ENCODE measurements at regions not wholly inside any gene's neighbourhood (a gene's known extent, or its start where the extent isn't known, plus 50 kb on each side); places are given as distances from the start of the nearest gene placed in this dataset.

DNA sequence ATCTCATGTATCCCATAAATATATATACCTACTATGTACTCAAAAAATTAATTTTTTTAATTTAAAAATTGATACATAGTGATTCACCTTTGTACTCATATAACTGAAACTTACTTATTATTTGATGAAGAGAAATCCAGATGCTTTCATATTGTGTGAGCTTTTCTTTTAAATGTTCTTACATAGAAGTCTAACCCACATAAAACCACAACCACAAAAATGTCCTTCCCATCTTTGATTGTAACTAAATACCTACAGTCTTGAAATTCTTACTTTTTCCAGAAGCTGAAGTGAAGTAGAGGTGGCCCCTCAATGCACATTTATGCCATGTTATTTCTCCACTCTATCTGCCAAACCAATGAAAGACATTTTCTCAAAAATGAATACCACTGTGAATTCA is 117.9 kb upstream of the COL5A2 start:
- H3K9me2 ChIP-seq (replicated peaks; ENCODE audit: control insufficient read depth, low read length) = no peaks in the 10 kb centered on the region
- no peaks in the 10 kb centered on the region for H4K20me1 ChIP-seq (ENCODE audit: control insufficient read depth, insufficient read depth, low read depth, low read length)
- no peak overlapping the region for H3K4me3 ChIP-seq (ENCODE audit: low read length)
- no peaks in the 10 kb centered on the region for H3K36me3 ChIP-seq (ENCODE audit: control insufficient read depth, low read length)
- H3K4me2 ChIP-seq (ENCODE audit: low read length) = no peak overlapping the region
- H3K79me2 ChIP-seq (ENCODE audit: control insufficient read depth, low read length) = no peaks in the 10 kb centered on the region
- H3K4me1 ChIP-seq (ENCODE audit: control insufficient read depth, low read length) = no peaks in the 10 kb centered on the region
- TF ChIP-seq EZH2phosphoT487 (IDR thresholded peaks at IDR 0.05; ENCODE audit: borderline replicate concordance, low read length) = no peak
- TF ChIP-seq, protein P1, sequence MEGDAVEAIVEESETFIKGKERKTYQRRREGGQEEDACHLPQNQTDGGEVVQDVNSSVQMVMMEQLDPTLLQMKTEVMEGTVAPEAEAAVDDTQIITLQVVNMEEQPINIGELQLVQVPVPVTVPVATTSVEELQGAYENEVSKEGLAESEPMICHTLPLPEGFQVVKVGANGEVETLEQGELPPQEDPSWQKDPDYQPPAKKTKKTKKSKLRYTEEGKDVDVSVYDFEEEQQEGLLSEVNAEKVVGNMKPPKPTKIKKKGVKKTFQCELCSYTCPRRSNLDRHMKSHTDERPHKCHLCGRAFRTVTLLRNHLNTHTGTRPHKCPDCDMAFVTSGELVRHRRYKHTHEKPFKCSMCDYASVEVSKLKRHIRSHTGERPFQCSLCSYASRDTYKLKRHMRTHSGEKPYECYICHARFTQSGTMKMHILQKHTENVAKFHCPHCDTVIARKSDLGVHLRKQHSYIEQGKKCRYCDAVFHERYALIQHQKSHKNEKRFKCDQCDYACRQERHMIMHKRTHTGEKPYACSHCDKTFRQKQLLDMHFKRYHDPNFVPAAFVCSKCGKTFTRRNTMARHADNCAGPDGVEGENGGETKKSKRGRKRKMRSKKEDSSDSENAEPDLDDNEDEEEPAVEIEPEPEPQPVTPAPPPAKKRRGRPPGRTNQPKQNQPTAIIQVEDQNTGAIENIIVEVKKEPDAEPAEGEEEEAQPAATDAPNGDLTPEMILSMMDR (IDR thresholded peaks at IDR 0.05; ENCODE audit: low read depth, low read length, poor library complexity, severe bottlenecking) = no peak
- H3F3A ChIP-seq (ENCODE audit: control insufficient read depth, insufficient read depth) = no peaks in the 10 kb centered on the region
- H3K9me3 ChIP-seq (ENCODE audit: control insufficient read depth, insufficient read depth, low read length) = no peaks in the 10 kb centered on the region
- no peaks in the 10 kb centered on the region for H3K27me3 ChIP-seq (ENCODE audit: control insufficient read depth, low read length)
- no peak overlapping the region for H3K27ac ChIP-seq (ENCODE audit: low read depth, low read length)

DNA sequence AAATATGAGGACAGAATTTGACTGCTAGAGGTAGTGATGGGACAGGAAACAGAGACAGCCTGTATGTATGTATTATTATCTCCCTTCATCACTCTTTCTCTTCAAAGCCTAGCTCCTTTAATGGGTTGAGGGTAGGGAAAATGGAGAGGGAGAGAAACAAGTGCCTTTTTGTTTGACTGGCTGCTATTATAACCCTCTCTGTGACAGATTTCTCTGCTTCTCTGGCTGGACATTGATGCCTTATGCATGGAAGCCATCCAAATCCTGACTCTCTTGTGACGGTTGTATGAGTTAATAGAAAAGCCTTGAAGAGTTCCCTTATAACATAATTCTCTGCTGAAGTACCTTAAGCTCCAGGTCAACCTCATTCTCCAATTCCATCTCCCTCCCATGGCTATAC is 118.5 kb upstream of the COL5A2 start:
- Histone ChIP-seq H3K9me2 (replicated peaks; ENCODE audit: control insufficient read depth, low read length) (no peaks in the 10 kb centered on the region), H4K20me1 (ENCODE audit: control insufficient read depth, insufficient read depth, low read depth, low read length) (no peaks in the 10 kb centered on the region), H3K36me3 (ENCODE audit: control insufficient read depth, low read length) (no peaks in the 10 kb centered on the region), H3K4me1 (ENCODE audit: control insufficient read depth, low read length) (no peaks in the 10 kb centered on the region), H3K27ac (ENCODE audit: low read depth, low read length) (no peak overlapping the region), H3F3A (ENCODE audit: control insufficient read depth, insufficient read depth) (no peaks in the 10 kb centered on the region), H3K79me2 (ENCODE audit: control insufficient read depth, low read length) (no peaks in the 10 kb centered on the region), H3K4me2 (ENCODE audit: low read length) (no peak overlapping the region), H3K4me3 (ENCODE audit: low read length) (no peak overlapping the region), H3K9me3 (ENCODE audit: control insufficient read depth, insufficient read depth, low read length) (no peaks in the 10 kb centered on the region), H3K27me3 (ENCODE audit: control insufficient read depth, low read length) (no peaks in the 10 kb centered on the region)
- TF ChIP-seq, protein P1 (IDR thresholded peaks at IDR 0.05; ENCODE audit: low read depth, low read length, poor library complexity, severe bottlenecking) = no peak
- no peak for TF ChIP-seq EZH2phosphoT487 (IDR thresholded peaks at IDR 0.05; ENCODE audit: borderline replicate concordance, low read length)

DNA sequence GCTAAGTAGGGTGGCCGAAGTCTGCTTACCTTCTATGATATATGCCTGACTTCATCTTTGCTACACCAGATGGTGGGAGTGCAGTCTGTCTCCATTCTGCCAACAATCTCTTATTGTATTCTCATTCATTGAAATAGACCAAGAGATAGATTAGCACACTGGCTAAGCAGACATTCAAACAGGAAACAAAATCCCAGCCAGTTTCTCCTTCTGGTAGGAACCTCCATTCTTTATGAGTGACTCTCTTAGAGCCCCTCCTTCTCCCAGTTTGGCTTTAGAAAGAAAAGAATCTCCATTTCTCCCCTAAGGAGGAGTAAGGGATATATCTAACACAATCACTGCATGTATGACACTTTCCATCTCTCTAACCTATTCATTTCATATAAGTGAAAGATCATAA is 118.9 kb upstream of the COL5A2 start:
- Histone ChIP-seq H3F3A (ENCODE audit: control insufficient read depth, insufficient read depth) (no peaks in the 10 kb centered on the region), H3K27ac (ENCODE audit: low read depth, low read length) (no peak overlapping the region), H3K79me2 (ENCODE audit: control insufficient read depth, low read length) (no peaks in the 10 kb centered on the region), H3K27me3 (ENCODE audit: control insufficient read depth, low read length) (no peaks in the 10 kb centered on the region), H4K20me1 (ENCODE audit: control insufficient read depth, insufficient read depth, low read depth, low read length) (no peaks in the 10 kb centered on the region), H3K9me2 (replicated peaks; ENCODE audit: control insufficient read depth, low read length) (no peaks in the 10 kb centered on the region), H3K9me3 (ENCODE audit: control insufficient read depth, insufficient read depth, low read length) (no peaks in the 10 kb centered on the region), H3K36me3 (ENCODE audit: control insufficient read depth, low read length) (no peaks in the 10 kb centered on the region), H3K4me1 (ENCODE audit: control insufficient read depth, low read length) (no peaks in the 10 kb centered on the region), H3K4me3 (ENCODE audit: low read length) (no peak overlapping the region), H3K4me2 (ENCODE audit: low read length) (no peak overlapping the region)
- TF ChIP-seq, protein P1 (IDR thresholded peaks at IDR 0.05; ENCODE audit: low read depth, low read length, poor library complexity, severe bottlenecking) = no peak
- no peak for TF ChIP-seq EZH2phosphoT487 (IDR thresholded peaks at IDR 0.05; ENCODE audit: borderline replicate concordance, low read length)

DNA sequence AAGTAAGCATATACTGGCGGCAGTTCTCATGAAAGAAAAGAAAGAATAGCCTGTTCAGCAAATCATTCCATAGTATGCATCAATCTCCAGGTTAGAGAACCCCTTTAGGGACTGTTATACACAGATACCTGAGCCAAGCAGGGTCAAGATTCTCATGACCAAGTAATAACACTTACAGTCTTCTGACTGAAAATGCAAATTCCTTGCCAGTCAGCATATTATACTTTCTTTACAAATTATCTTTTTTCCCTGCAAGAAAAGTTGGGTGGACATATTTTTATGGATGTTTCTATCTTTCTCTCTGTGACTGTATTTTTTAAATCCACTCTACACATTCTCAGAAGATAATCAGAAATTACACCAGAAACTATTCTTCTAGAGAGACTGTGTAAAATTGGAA is 120.4 kb upstream of the COL5A2 start:
- H3K27ac ChIP-seq (ENCODE audit: low read depth, low read length) = no peak overlapping the region
- H3K9me3 ChIP-seq (ENCODE audit: control insufficient read depth, insufficient read depth, low read length) = no peaks in the 10 kb centered on the region
- no peaks in the 10 kb centered on the region for H3K36me3 ChIP-seq (ENCODE audit: control insufficient read depth, low read length)
- H3K4me2 ChIP-seq (ENCODE audit: low read length) = no peak overlapping the region
- H3F3A ChIP-seq (ENCODE audit: control insufficient read depth, insufficient read depth) = no peaks in the 10 kb centered on the region
- H3K27me3 ChIP-seq (ENCODE audit: control insufficient read depth, low read length) = no peaks in the 10 kb centered on the region
- TF ChIP-seq EZH2phosphoT487 (IDR thresholded peaks at IDR 0.05; ENCODE audit: borderline replicate concordance, low read length) = no peak
- TF ChIP-seq, protein P1 (IDR thresholded peaks at IDR 0.05; ENCODE audit: low read depth, low read length, poor library complexity, severe bottlenecking) = no peak
- no peaks in the 10 kb centered on the region for H4K20me1 ChIP-seq (ENCODE audit: control insufficient read depth, insufficient read depth, low read depth, low read length)
- H3K79me2 ChIP-seq (ENCODE audit: control insufficient read depth, low read length) = no peaks in the 10 kb centered on the region
- H3K9me2 ChIP-seq (replicated peaks; ENCODE audit: control insufficient read depth, low read length) = no peaks in the 10 kb centered on the region
- no peak overlapping the region for H3K4me3 ChIP-seq (ENCODE audit: low read length)
- no peaks in the 10 kb centered on the region for H3K4me1 ChIP-seq (ENCODE audit: control insufficient read depth, low read length)

Data from DOHH2 (cell line).